NCI-H1092 treated with DMSO at 0.1 percent for 48 hours (cell line): ENCODE measurements at regions not wholly inside any gene's neighbourhood (a gene's known extent, or its start where the extent isn't known, plus 50 kb on each side); places are given as distances from the start of the nearest gene placed in this dataset.
"Not testable (repeated sequence)": the region's sequence is repeated elsewhere in the genome, so short reads cannot be mapped to it uniquely, and the experiment has no call there.

Experiments used
- DNase-seq: peaks from one replicate; lab custom pipeline; 2025; lab: John Stamatoyannopoulos, UW

GRCh38 chr9:41623666-41624065 lies 434.5 kb upstream of the ZNG1F start:
- not testable (repeated sequence) for DNase-seq

GRCh38 chr9:41619254-41619653 lies 430.1 kb upstream of the ZNG1F start:
- DNase-seq: not testable (repeated sequence)

GRCh38 chr9:41606961-41607547 lies 417.9 kb upstream of the ZNG1F start:
- DNase-seq: not testable (repeated sequence)

GRCh38 chr9:41565572-41565971 lies 376.5 kb upstream of the ZNG1F start:
- not testable (repeated sequence) for DNase-seq
